ENCODE measurements at regions not wholly inside any gene's neighbourhood (a gene's known extent, or its start where the extent isn't known, plus 50 kb on each side); places are given as distances from the start of the nearest gene placed in this dataset.
"Not testable (repeated sequence)": the region's sequence is repeated elsewhere in the genome, so short reads cannot be mapped to it uniquely, and the experiment has no call there.

GRCh38 chr9:12333966-12334365 lies 359.2 kb upstream of the TYRP1 start:
- H3K9me3 ChIP-seq (ENCODE audit: control insufficient read depth, insufficient read depth, low read length); H3K4me3 ChIP-seq (ENCODE audit: low read depth, low read length); H3K27me3 ChIP-seq (ENCODE audit: control insufficient read depth, insufficient read depth, low read length); H3K36me3 ChIP-seq (ENCODE audit: control insufficient read depth, insufficient read depth, low read length); H3K9ac ChIP-seq (ENCODE audit: low read depth, low read length); H3K27ac ChIP-seq (ENCODE audit: low read depth, low read length); H3K4me1 ChIP-seq (ENCODE audit: control insufficient read depth, insufficient read depth, low read length): not testable (repeated sequence)

- Histone ChIP-seq H3K4me3 (ENCODE audit: low read depth, low read length) (no peak overlapping the region), H3K9me3 (ENCODE audit: control insufficient read depth, insufficient read depth, low read length) (no peaks in the 10 kb centered on the region), H3K36me3 (ENCODE audit: control insufficient read depth, insufficient read depth, low read length) (no peaks in the 10 kb centered on the region), H3K4me1 (ENCODE audit: control insufficient read depth, insufficient read depth, low read length) (no peaks in the 10 kb centered on the region), H3K9ac (ENCODE audit: low read depth, low read length) (no peak overlapping the region), H3K27ac (ENCODE audit: low read depth, low read length) (no peak overlapping the region), H3K27me3 (ENCODE audit: control insufficient read depth, insufficient read depth, low read length) (no peaks in the 10 kb centered on the region)
Measured at GRCh38 chr9:12350775-12351174, 342.4 kb upstream of the TYRP1 start.

- Histone ChIP-seq H3K4me3 (ENCODE audit: low read depth, low read length) (no peak overlapping the region), H3K36me3 (ENCODE audit: control insufficient read depth, insufficient read depth, low read length) (no peaks in the 10 kb centered on the region), H3K9me3 (ENCODE audit: control insufficient read depth, insufficient read depth, low read length) (no peaks in the 10 kb centered on the region), H3K27me3 (ENCODE audit: control insufficient read depth, insufficient read depth, low read length) (no peaks in the 10 kb centered on the region), H3K27ac (ENCODE audit: low read depth, low read length) (no peak overlapping the region), H3K9ac (ENCODE audit: low read depth, low read length) (no peak overlapping the region), H3K4me1 (ENCODE audit: control insufficient read depth, insufficient read depth, low read length) (no peaks in the 10 kb centered on the region)
Measured at GRCh38 chr9:12351293-12352044, 341.7 kb upstream of the TYRP1 start.

GRCh38 chr9:12352045-12352315 lies 341.2 kb upstream of the TYRP1 start:
- H3K36me3 ChIP-seq (ENCODE audit: control insufficient read depth, insufficient read depth, low read length) = no peaks in the 10 kb centered on the region
- H3K9ac ChIP-seq (ENCODE audit: low read depth, low read length) = no peak overlapping the region

GRCh38 chr9:12363439-12363838 lies 329.7 kb upstream of the TYRP1 start:
- no peak overlapping the region for H3K27ac ChIP-seq (ENCODE audit: low read depth, low read length)
- H3K27me3 ChIP-seq (ENCODE audit: control insufficient read depth, insufficient read depth, low read length) = no peaks in the 10 kb centered on the region
- H3K9ac ChIP-seq (ENCODE audit: low read depth, low read length) = no peak overlapping the region
- no peak overlapping the region for H3K4me3 ChIP-seq (ENCODE audit: low read depth, low read length)
- H3K36me3 ChIP-seq (ENCODE audit: control insufficient read depth, insufficient read depth, low read length) = no peaks in the 10 kb centered on the region
- H3K4me1 ChIP-seq (ENCODE audit: control insufficient read depth, insufficient read depth, low read length) = 0 out of 2 replicates have a peak, but pooled peaks cover 3% of the 10 kb centered on the region
- no peaks in the 10 kb centered on the region for H3K9me3 ChIP-seq (ENCODE audit: control insufficient read depth, insufficient read depth, low read length)

More at GRCh38 chr9:12352045-12352315, 341.2 kb upstream of the TYRP1 start:
- H3K4me3 ChIP-seq (ENCODE audit: low read depth, low read length) = no peak overlapping the region
- no peaks in the 10 kb centered on the region for H3K9me3 ChIP-seq (ENCODE audit: control insufficient read depth, insufficient read depth, low read length)
- no peaks in the 10 kb centered on the region for H3K4me1 ChIP-seq (ENCODE audit: control insufficient read depth, insufficient read depth, low read length)
- no peaks in the 10 kb centered on the region for H3K27me3 ChIP-seq (ENCODE audit: control insufficient read depth, insufficient read depth, low read length)
- no peak overlapping the region for H3K27ac ChIP-seq (ENCODE audit: low read depth, low read length)

- no peak overlapping the region for H3K9ac ChIP-seq (ENCODE audit: low read depth, low read length)
- H3K9me3 ChIP-seq (ENCODE audit: control insufficient read depth, insufficient read depth, low read length) = no peaks in the 10 kb centered on the region
- H3K36me3 ChIP-seq (ENCODE audit: control insufficient read depth, insufficient read depth, low read length) = no peaks in the 10 kb centered on the region
- no peaks in the 10 kb centered on the region for H3K4me1 ChIP-seq (ENCODE audit: control insufficient read depth, insufficient read depth, low read length)
- no peaks in the 10 kb centered on the region for H3K27me3 ChIP-seq (ENCODE audit: control insufficient read depth, insufficient read depth, low read length)
- no peak overlapping the region for H3K27ac ChIP-seq (ENCODE audit: low read depth, low read length)
- H3K4me3 ChIP-seq (ENCODE audit: low read depth, low read length) = no peak overlapping the region
Measured at GRCh38 chr9:12368569-12368968, 324.6 kb upstream of the TYRP1 start.

- H3K9me3 ChIP-seq (ENCODE audit: control insufficient read depth, insufficient read depth, low read length) = no peaks in the 10 kb centered on the region
- no peak overlapping the region for H3K9ac ChIP-seq (ENCODE audit: low read depth, low read length)
- no peak overlapping the region for H3K4me3 ChIP-seq (ENCODE audit: low read depth, low read length)
- no peaks in the 10 kb centered on the region for H3K36me3 ChIP-seq (ENCODE audit: control insufficient read depth, insufficient read depth, low read length)
- H3K27ac ChIP-seq (ENCODE audit: low read depth, low read length) = no peak overlapping the region
- H3K27me3 ChIP-seq (ENCODE audit: control insufficient read depth, insufficient read depth, low read length) = no peaks in the 10 kb centered on the region
- H3K4me1 ChIP-seq (ENCODE audit: control insufficient read depth, insufficient read depth, low read length) = no peaks in the 10 kb centered on the region
Measured at GRCh38 chr9:12391839-12392509, 301.2 kb upstream of the TYRP1 start.

- Histone ChIP-seq H3K9me3 (ENCODE audit: control insufficient read depth, insufficient read depth, low read length) (no peaks in the 10 kb centered on the region), H3K9ac (ENCODE audit: low read depth, low read length) (no peak overlapping the region), H3K27me3 (ENCODE audit: control insufficient read depth, insufficient read depth, low read length) (no peaks in the 10 kb centered on the region), H3K27ac (ENCODE audit: low read depth, low read length) (no peak overlapping the region), H3K4me1 (ENCODE audit: control insufficient read depth, insufficient read depth, low read length) (no peaks in the 10 kb centered on the region), H3K36me3 (ENCODE audit: control insufficient read depth, insufficient read depth, low read length) (no peaks in the 10 kb centered on the region), H3K4me3 (ENCODE audit: low read depth, low read length) (no peak overlapping the region)
Measured at GRCh38 chr9:12394105-12394504, 299.1 kb upstream of the TYRP1 start.

- no peaks in the 10 kb centered on the region for H3K27me3 ChIP-seq (ENCODE audit: control insufficient read depth, insufficient read depth, low read length)
- H3K9me3 ChIP-seq (ENCODE audit: control insufficient read depth, insufficient read depth, low read length) = no peaks in the 10 kb centered on the region
- no peaks in the 10 kb centered on the region for H3K36me3 ChIP-seq (ENCODE audit: control insufficient read depth, insufficient read depth, low read length)
- H3K9ac ChIP-seq (ENCODE audit: low read depth, low read length) = no peak overlapping the region
- no peaks in the 10 kb centered on the region for H3K4me1 ChIP-seq (ENCODE audit: control insufficient read depth, insufficient read depth, low read length)
- H3K27ac ChIP-seq (ENCODE audit: low read depth, low read length) = no peak overlapping the region
- H3K4me3 ChIP-seq (ENCODE audit: low read depth, low read length) = no peak overlapping the region
Measured at GRCh38 chr9:12403721-12404120, 289.5 kb upstream of the TYRP1 start.

- Histone ChIP-seq H3K4me1 (ENCODE audit: control insufficient read depth, insufficient read depth, low read length) (no peaks in the 10 kb centered on the region), H3K36me3 (ENCODE audit: control insufficient read depth, insufficient read depth, low read length) (no peaks in the 10 kb centered on the region), H3K4me3 (ENCODE audit: low read depth, low read length) (no peak overlapping the region), H3K27me3 (ENCODE audit: control insufficient read depth, insufficient read depth, low read length) (no peaks in the 10 kb centered on the region), H3K9me3 (ENCODE audit: control insufficient read depth, insufficient read depth, low read length) (no peaks in the 10 kb centered on the region; the same call in 1 of the 2 replicates), H3K27ac (ENCODE audit: low read depth, low read length) (no peak overlapping the region), H3K9ac (ENCODE audit: low read depth, low read length) (no peak overlapping the region)
Measured at GRCh38 chr9:12413986-12414385, 279.2 kb upstream of the TYRP1 start.

GRCh38 chr9:12414514-12414913 lies 278.7 kb upstream of the TYRP1 start:
- H3K36me3 ChIP-seq (ENCODE audit: control insufficient read depth, insufficient read depth, low read length) = no peaks in the 10 kb centered on the region
- H3K9me3 ChIP-seq (ENCODE audit: control insufficient read depth, insufficient read depth, low read length) = no peaks in the 10 kb centered on the region; the same call in 1 of the 2 replicates
- H3K9ac ChIP-seq (ENCODE audit: low read depth, low read length) = no peak overlapping the region
- no peaks in the 10 kb centered on the region for H3K4me1 ChIP-seq (ENCODE audit: control insufficient read depth, insufficient read depth, low read length)
- no peak overlapping the region for H3K4me3 ChIP-seq (ENCODE audit: low read depth, low read length)
- H3K27ac ChIP-seq (ENCODE audit: low read depth, low read length) = no peak overlapping the region
- H3K27me3 ChIP-seq (ENCODE audit: control insufficient read depth, insufficient read depth, low read length) = no peaks in the 10 kb centered on the region
